Mucosa of descending colon (tissue), 3 donors: ENCODE measurements at regions not wholly inside any gene's neighbourhood (a gene's known extent, or its start where the extent isn't known, plus 50 kb on each side); places are given as distances from the start of the nearest gene placed in this dataset.

ENCODE experiments used
- ATAC-seq: fragments of 200-7000 bp; cut with Tn5 transposase; one replicate; pipeline ENCODE4 v1.9.1; 2020; ENCODE audit warnings: mild to moderate bottlenecking, moderate library complexity
- DNase-seq, 3 donors: peaks; one replicate each; pipeline ENCODE4 v3.0.0-alpha.2; 2020
- H3K36me3 ChIP-seq: fragments of 200-600 bp; one replicate; pipeline ENCODE4 v1.8.0; 2021; ENCODE audit warnings: low read depth, mild to moderate bottlenecking
- H3K4me1 ChIP-seq: fragments of 200-600 bp; one replicate; pipeline ENCODE4 v1.8.0; 2021; ENCODE audit warnings: low read depth, mild to moderate bottlenecking
- H3K4me3 ChIP-seq: fragments of 200-600 bp; one replicate; pipeline ENCODE4 v1.8.0; 2021; ENCODE audit warnings: mild to moderate bottlenecking
- H3K9me3 ChIP-seq: fragments of 200-600 bp; one replicate; pipeline ENCODE4 v1.8.0; 2021; ENCODE audit warnings: mild to moderate bottlenecking
- CTCF ChIP-seq: fragments of 200-600 bp; IDR thresholded peaks from one replicate; pipeline ENCODE4 v1.8.0; 2022; ENCODE audit warnings: antibody characterized with exemption, mild to moderate bottlenecking
- intact Hi-C, 2 donors: fragments of 100-400 bp; cut with DNase I in 1 of 2; cut with micrococcal nuclease in 1 of 2; formaldehyde crosslinking; loops; one replicate each; pipeline versions ENCODE4 v1.11.0 to v1.11.1; 2022; cut with DNase I, micrococcal nuclease
- donor health status: DM: no; HTN: no; CAD: no; lungs with moderate emphysema.
- donor health status: DM: no; HTN: no; CAD: no.
- donor health status: DM: no; HTN: yes; CAD: no.

- no peak for TF ChIP-seq CTCF
- DNase-seq, result no peak
- H3K9me3 ChIP-seq, result no peaks in the 10 kb centered on the region
- ATAC-seq, result no peak
- intact Hi-C loops, result no loop called here
- no peaks in the 10 kb centered on the region for H3K36me3 ChIP-seq
- no peak overlapping the region for H3K4me3 ChIP-seq
- no peaks in the 10 kb centered on the region for H3K4me1 ChIP-seq
Observed at GRCh38 chr12:115185506-115185905, 501.5 kb upstream of the TBX3 start.

GRCh38 chr12:115183752-115184151, 499.8 kb upstream of the TBX3 start:
- Histone ChIP-seq H3K9me3 (no peaks in the 10 kb centered on the region), H3K36me3 (no peaks in the 10 kb centered on the region), H3K4me3 (no peak overlapping the region), H3K4me1 (no peaks in the 10 kb centered on the region)
- ATAC-seq, result no peak
- TF ChIP-seq CTCF, result no peak
- DNase-seq, result no peak
- intact Hi-C loops, result no loop called here

GRCh38 chr12:115177899-115178298, 493.9 kb upstream of the TBX3 start:
- no peak for TF ChIP-seq CTCF
- ATAC-seq (no peak), DNase-seq (no peak)
- intact Hi-C loops, result no loop called here
- Histone ChIP-seq H3K4me1 (no peaks in the 10 kb centered on the region), H3K4me3 (no peak overlapping the region), H3K36me3 (no peaks in the 10 kb centered on the region), H3K9me3 (no peaks in the 10 kb centered on the region)

- no peaks in the 10 kb centered on the region for H3K4me1 ChIP-seq
- no peak overlapping the region for H3K4me3 ChIP-seq
- H3K36me3 ChIP-seq, result no peaks in the 10 kb centered on the region
- ATAC-seq (no peak), DNase-seq (no peak)
- intact Hi-C loops, result no loop called here
- no peaks in the 10 kb centered on the region for H3K9me3 ChIP-seq
- TF ChIP-seq CTCF, result no peak
Observed at GRCh38 chr12:115176741-115177400, 492.9 kb upstream of the TBX3 start.

GRCh38 chr12:115174920-115175319, 490.9 kb upstream of the TBX3 start:
- DNase-seq, result no peak
- intact Hi-C loops, result no loop called here

More at GRCh38 chr12:115174920-115175319, 490.9 kb upstream of the TBX3 start:
- Histone ChIP-seq H3K4me1 (no peaks in the 10 kb centered on the region), H3K9me3 (no peaks in the 10 kb centered on the region), H3K36me3 (no peaks in the 10 kb centered on the region), H3K4me3 (no peak overlapping the region)
- ATAC-seq, result no peak
- no peak for TF ChIP-seq CTCF
